GM23248 (cell line): ENCODE measurements at regions not wholly inside any gene's neighbourhood (a gene's known extent, or its start where the extent isn't known, plus 50 kb on each side); places are given as distances from the start of the nearest gene placed in this dataset.

Source experiments
- DNase-seq: peaks from one replicate; pipeline ENCODE4 v3.0.0-alpha.2; 2015
- H2AFZ ChIP-seq: fragments of 200-600 bp; sonication (generic); 2 replicates; pipeline ENCODE4 v1.6.1; 2016; ENCODE audit warnings: antibody characterized with exemption
- H3F3A ChIP-seq: fragments of 200-600 bp; sonication (generic); 2 replicates; pipeline ENCODE4 v1.6.1; 2016; ENCODE audit warnings: mild to moderate bottlenecking, antibody characterized with exemption, mixed run types; ENCODE audit not compliant: insufficient read depth
- H3K27ac ChIP-seq: fragments of 200-600 bp; sonication (generic); 2 replicates; pipeline ENCODE4 v1.5.1; 2016; ENCODE audit warnings: mild to moderate bottlenecking
- H3K27me3 ChIP-seq: fragments of 200-600 bp; sonication (generic); replicated peaks from 2 replicates; pipeline ENCODE4 v1.6.1; 2016; ENCODE audit warnings: mild to moderate bottlenecking; ENCODE audit not compliant: insufficient read depth
- H3K36me3 ChIP-seq: fragments of 200-600 bp; sonication (generic); 2 replicates; pipeline ENCODE4 v1.6.1; 2016; ENCODE audit warnings: low read depth, mild to moderate bottlenecking
- H3K4me1 ChIP-seq: fragments of 200-600 bp; sonication (generic); 2 replicates; pipeline ENCODE4 v1.6.1; 2016; ENCODE audit warnings: mild to moderate bottlenecking; ENCODE audit not compliant: insufficient read depth
- H3K4me2 ChIP-seq: fragments of 200-600 bp; sonication (generic); one replicate; pipeline ENCODE4 v1.6.1; 2016; ENCODE audit warnings: mild to moderate bottlenecking; ENCODE audit not compliant: unreplicated experiment
- H3K4me3 ChIP-seq: fragments of 200-600 bp; sonication (generic); 2 replicates; pipeline ENCODE4 v1.5.1; 2016; ENCODE audit warnings: mild to moderate bottlenecking
- H3K79me2 ChIP-seq: fragments of 200-600 bp; sonication (generic); 2 replicates; pipeline ENCODE4 v1.6.1; 2016; ENCODE audit warnings: mild to moderate bottlenecking; ENCODE audit not compliant: insufficient read depth
- H3K9ac ChIP-seq: fragments of 200-600 bp; sonication (generic); 2 replicates; pipeline ENCODE4 v1.6.1; 2016; ENCODE audit warnings: mild to moderate bottlenecking
- H3K9me2 ChIP-seq: fragments of 200-600 bp; sonication (generic); 2 replicates; pipeline ENCODE4 v1.6.1; 2016; ENCODE audit warnings: mixed run types, mild to moderate bottlenecking, moderate library complexity; ENCODE audit not compliant: insufficient read depth
- H3K9me3 ChIP-seq: fragments of 200-600 bp; sonication (generic); one replicate; pipeline ENCODE4 v1.6.1; 2017; ENCODE audit warnings: low read depth
- H4K20me1 ChIP-seq: fragments of 200-600 bp; sonication (generic); 2 replicates; pipeline ENCODE4 v1.6.0; 2016; ENCODE audit not compliant: insufficient read depth
- EZH2 ChIP-seq: fragments of 200-600 bp; sonication (generic); IDR thresholded peaks from 2 replicates; pipeline ENCODE4 v1.6.1; 2018; ENCODE audit warnings: antibody characterized with exemption, mild to moderate bottlenecking; ENCODE audit not compliant: insufficient read depth, poor library complexity, severe bottlenecking
- EZH2phosphoT487 ChIP-seq: fragments of 200-600 bp; sonication (generic); IDR thresholded peaks from 2 replicates; pipeline ENCODE4 v1.6.1; 2018; ENCODE audit warnings: antibody characterized with exemption, moderate library complexity, mild to moderate bottlenecking, low read depth; ENCODE audit not compliant: insufficient read depth
- WGBS, 2 experiments: methylation state at CpG; one replicate each; pipeline ENCODE4 v1.1.6; 2015 to 2017; ENCODE audit warnings: low lambda C conversion rate in 2 of 2, low coverage in 1 of 2; ENCODE audit errors: missing lambda C conversion rate in 2 of 2; 5-methylcytosine and 5-hydroxymethylcytosine counted together
- in situ Hi-C: fragments of 300-500 bp; cut with MboI; formaldehyde crosslinking; loops from 2 replicates; pipeline ENCODE4 v1.15.0; 2020

DNA sequence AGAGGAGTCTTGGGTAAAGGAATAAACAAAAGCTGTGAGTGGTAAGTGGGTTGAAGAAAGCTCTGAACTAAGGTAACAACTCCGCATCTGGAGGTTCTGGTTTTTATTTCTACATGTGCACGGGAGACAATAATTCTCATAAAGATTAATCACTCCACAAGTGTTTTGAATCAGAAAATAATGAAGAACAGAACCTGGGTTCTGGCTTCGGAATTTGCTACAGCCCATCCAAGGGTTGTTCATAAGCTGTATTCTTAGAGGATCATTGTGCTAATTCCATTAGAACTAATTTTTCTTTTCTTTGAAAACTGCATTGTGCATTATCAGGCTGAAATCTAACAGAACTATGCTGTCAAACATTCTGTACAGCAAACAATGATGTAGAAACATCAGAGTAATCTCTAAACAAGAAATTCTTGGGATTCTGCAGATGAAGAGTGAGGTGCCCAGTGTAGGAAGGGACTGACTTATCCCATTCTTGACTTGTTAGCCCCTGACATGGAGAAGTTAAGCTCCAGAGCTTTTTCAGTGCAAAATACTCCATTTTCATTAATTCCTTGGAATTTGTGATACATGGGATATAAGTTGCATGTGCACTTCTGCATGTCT lies 368.2 kb downstream of the COG6 start:
- no peak overlapping the region for H3K4me3 ChIP-seq
- H3K4me1 ChIP-seq = no peaks in the 10 kb centered on the region
- DNase-seq = no peak
- H3K27ac ChIP-seq = no peak overlapping the region
- H3K36me3 ChIP-seq = no peaks in the 10 kb centered on the region
- H3K9me2 ChIP-seq = no peaks in the 10 kb centered on the region
- in situ Hi-C loops = no loop called here
- H3F3A ChIP-seq = no peaks in the 10 kb centered on the region
- H3K79me2 ChIP-seq = no peaks in the 10 kb centered on the region
- no peak overlapping the region for H3K4me2 ChIP-seq
- no peaks in the 10 kb centered on the region for H3K9me3 ChIP-seq
- WGBS, 2 experiments = 5 to 8% methylated on average over 3 of the region's 3 CpGs
- H2AFZ ChIP-seq = no peak overlapping the region
- peaks cover 3% of the 10 kb centered on the region; the same call in 1 of the 2 replicates for H3K27me3 ChIP-seq
- no peaks in the 10 kb centered on the region for H4K20me1 ChIP-seq
- H3K9ac ChIP-seq = no peak overlapping the region
- no peak for TF ChIP-seq EZH2
- no peak for TF ChIP-seq EZH2phosphoT487

DNA sequence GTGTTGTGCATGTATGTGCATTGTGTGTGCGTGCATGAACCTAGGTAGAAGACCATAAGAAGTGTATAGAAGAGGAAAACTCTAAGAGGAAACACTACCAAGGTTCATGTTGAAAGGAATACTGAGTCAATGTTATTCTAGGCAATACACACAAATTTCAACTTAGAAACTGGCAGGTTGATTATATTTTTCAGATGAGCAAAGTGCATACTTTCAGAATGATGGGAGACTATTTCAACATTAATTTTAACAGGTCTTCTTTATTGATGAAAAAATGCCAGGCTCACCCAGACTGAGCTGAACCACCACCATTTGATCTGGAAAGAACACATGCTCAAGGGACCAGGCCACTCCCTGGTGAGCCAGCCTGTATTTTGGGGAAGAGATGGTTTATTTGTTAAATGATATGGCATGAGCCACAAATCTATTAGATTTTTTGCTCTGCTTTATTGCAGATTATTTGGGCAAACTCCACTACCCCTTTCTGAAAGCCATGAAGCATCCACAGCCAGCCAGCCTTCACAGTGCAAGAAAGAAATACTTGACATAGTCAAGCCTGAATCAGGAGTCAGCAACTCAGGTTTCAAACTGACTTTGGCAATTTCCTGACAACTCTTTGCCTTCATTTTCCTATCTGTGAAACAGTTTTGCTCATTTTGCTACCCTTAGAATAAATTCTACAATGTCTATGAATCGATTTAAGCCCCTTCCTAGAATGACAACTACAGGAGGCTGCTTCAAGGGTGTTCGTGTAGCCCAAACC lies 368.9 kb downstream of the COG6 start:
- Histone ChIP-seq H3K4me3 (no peak overlapping the region), H3K27ac (no peak overlapping the region), H4K20me1 (no peaks in the 10 kb centered on the region), H3K27me3 (peaks cover 3% of the 10 kb centered on the region; the same call in 1 of the 2 replicates), H3K9me2 (no peaks in the 10 kb centered on the region), H3K4me1 (no peaks in the 10 kb centered on the region), H3F3A (no peaks in the 10 kb centered on the region), H3K9ac (no peak overlapping the region), H3K9me3 (no peaks in the 10 kb centered on the region), H3K36me3 (no peaks in the 10 kb centered on the region), H3K79me2 (no peaks in the 10 kb centered on the region), H3K4me2 (no peak overlapping the region), H2AFZ (no peak overlapping the region)
- DNase-seq = peak; percentile 16
- WGBS, 2 experiments = 57 to 64% methylated on average over 3 of the region's 3 CpGs
- TF ChIP-seq EZH2 (no peak), EZH2phosphoT487 (no peak)
- in situ Hi-C loops = no loop called here

DNA sequence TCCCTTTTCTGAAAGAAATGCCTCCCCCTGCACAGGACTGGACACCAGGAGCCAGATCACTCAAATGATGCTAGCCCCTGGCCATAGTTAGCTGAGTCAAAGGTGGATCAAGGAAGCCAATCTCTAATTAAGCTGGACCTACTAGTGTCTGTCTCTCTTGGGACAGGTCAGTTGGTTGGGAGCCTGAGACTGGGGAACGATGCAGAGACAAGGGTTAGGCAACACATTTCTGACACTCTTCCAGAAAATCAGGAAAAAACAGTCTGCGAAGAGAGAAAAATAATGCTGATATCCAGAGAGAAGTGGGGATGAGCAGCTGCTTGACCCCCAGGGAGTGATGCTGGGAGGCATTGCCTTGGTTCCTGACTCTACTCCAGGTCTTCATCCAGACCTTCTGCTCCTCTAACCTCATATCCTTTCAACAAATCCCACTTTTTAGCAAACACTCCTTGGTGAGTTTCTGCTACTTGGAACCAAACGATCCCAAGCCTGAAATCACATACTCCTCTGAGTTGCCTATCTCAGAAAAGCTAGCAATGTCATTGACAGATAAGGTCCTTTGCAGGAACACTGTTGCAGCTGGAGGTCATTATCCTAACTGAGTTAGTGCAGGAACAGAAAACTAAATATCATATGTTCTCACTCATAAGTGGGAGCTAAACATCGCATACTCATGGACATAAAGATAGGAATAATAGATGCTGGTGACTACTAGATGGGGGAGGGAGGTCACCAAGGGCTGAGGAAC lies 369.7 kb downstream of the COG6 start:
- Histone ChIP-seq H3K4me3 (no peak overlapping the region), H3K36me3 (no peaks in the 10 kb centered on the region), H3K4me1 (no peaks in the 10 kb centered on the region), H3K9ac (no peak overlapping the region), H4K20me1 (no peaks in the 10 kb centered on the region), H2AFZ (no peak overlapping the region), H3K4me2 (no peak overlapping the region), H3K27ac (no peak overlapping the region), H3F3A (no peaks in the 10 kb centered on the region), H3K79me2 (no peaks in the 10 kb centered on the region), H3K9me3 (no peaks in the 10 kb centered on the region), H3K27me3 (peaks cover 3% of the 10 kb centered on the region; the same call in 1 of the 2 replicates), H3K9me2 (no peaks in the 10 kb centered on the region)
- no peak for DNase-seq
- in situ Hi-C loops = no loop called here
- WGBS, 2 experiments = 60 to 61% methylated on average over 4 of the region's 4 CpGs
- TF ChIP-seq EZH2 = no peak
- TF ChIP-seq EZH2phosphoT487 = no peak

DNA sequence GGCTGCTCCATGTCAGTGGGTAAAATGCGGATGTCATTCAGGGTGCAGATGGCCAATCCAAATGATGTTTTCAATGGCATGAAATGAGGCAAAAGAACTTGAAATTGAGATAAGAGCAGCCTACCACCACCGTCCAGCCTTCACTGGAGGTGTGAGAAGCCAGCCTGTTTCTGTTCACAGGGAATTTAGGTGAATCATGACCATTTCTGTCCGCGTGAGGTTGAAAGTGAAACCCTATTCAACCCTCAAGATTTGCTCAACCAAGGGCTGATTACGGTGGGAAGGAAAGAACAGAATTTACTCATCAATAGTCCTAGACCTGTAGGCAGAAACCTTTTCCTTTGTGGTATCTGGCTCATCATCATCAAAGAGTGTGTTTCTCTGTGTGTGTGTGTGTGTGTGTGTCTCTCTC lies 370.7 kb downstream of the COG6 start:
- H3K4me1 ChIP-seq = 0 out of 2 replicates have a peak, but pooled peaks cover 4% of the 10 kb centered on the region
- H2AFZ ChIP-seq = no peak overlapping the region
- H3K9me3 ChIP-seq = no peaks in the 10 kb centered on the region
- TF ChIP-seq EZH2 (no peak), EZH2phosphoT487 (no peak)
- in situ Hi-C loops = no loop called here
- H3K4me2 ChIP-seq = no peak overlapping the region
- no peaks in the 10 kb centered on the region for H3K9me2 ChIP-seq
- DNase-seq = no peak
- no peaks in the 10 kb centered on the region for H3K36me3 ChIP-seq
- no peaks in the 10 kb centered on the region for H3F3A ChIP-seq
- no peak overlapping the region for H3K27ac ChIP-seq
- peaks cover 3% of the 10 kb centered on the region; the same call in 1 of the 2 replicates for H3K27me3 ChIP-seq
- H3K4me3 ChIP-seq = no peak overlapping the region
- H4K20me1 ChIP-seq = no peaks in the 10 kb centered on the region
- H3K9ac ChIP-seq = no peak overlapping the region
- no peaks in the 10 kb centered on the region for H3K79me2 ChIP-seq
- WGBS, 2 experiments = 71 to 78% methylated on average over 5 of the region's 5 CpGs
